ENCODE measurements at regions not wholly inside any gene's neighbourhood (a gene's known extent, or its start where the extent isn't known, plus 50 kb on each side); places are given as distances from the start of the nearest gene placed in this dataset.

GRCh38 chr7:25671111-25671510 is 442.8 kb upstream of the NPVF start:
- TF ChIP-seq POLR2A (IDR thresholded peaks at IDR 0.05) (no peak), CTCF (IDR thresholded peaks at IDR 0.05 in 4 of 5, conservative IDR thresholded peaks at IDR 0.05 in 1 of 5) (no peak)

All from gastrocnemius medialis (tissue), 4 donors.